ENCODE measurements at regions not wholly inside any gene's neighbourhood (a gene's known extent, or its start where the extent isn't known, plus 50 kb on each side); places are given as distances from the start of the nearest gene placed in this dataset.

- no peaks in the 10 kb centered on the region for H3K79me2 ChIP-seq (ENCODE audit: insufficient read depth, low read depth, low read length)
- H3K27ac ChIP-seq (ENCODE audit: low read depth, low read length, poor library complexity, severe bottlenecking): no peak overlapping the region
- no peak overlapping the region for H3K4me3 ChIP-seq (ENCODE audit: low read depth, low read length, poor library complexity, severe bottlenecking)
- H4K20me1 ChIP-seq (ENCODE audit: insufficient read depth, low read length): no peaks in the 10 kb centered on the region
- ChIA-PET CTCF (ENCODE audit: unreplicated experiment) (no interaction called here), POLR2A (interaction anchor here (0.9 kb wide), 2 partner anchors 11 to 20 kb away, joined by 4 read pairs; no protein-coding TSS in a partner anchor)
- no peaks in the 10 kb centered on the region for H3K4me1 ChIP-seq (ENCODE audit: insufficient read depth, low read length, poor library complexity, severe bottlenecking)
- BruUV-seq (replicated peaks): no TSS peak
- intact Hi-C loops (cut with micrococcal nuclease; ENCODE audit: unreplicated experiment): no loop called here
- DNase-seq (ENCODE audit: low spot score): no peak
- H3K4me2 ChIP-seq (ENCODE audit: low read length): no peak overlapping the region
- TF ChIP-seq CTCF (conservative IDR thresholded peaks at IDR 0.05; ENCODE audit: low read length) (no peak), EZH2phosphoT487 (IDR thresholded peaks at IDR 0.05; ENCODE audit: borderline replicate concordance, low read depth, low read length) (no peak)
- no peaks in the 10 kb centered on the region for H3K9me2 ChIP-seq (ENCODE audit: insufficient read depth, low read length)
- H3K36me3 ChIP-seq (ENCODE audit: insufficient read depth, low read length): no peaks in the 10 kb centered on the region
- H2AFZ ChIP-seq (ENCODE audit: low read length): no peak overlapping the region
- H3K9me3 ChIP-seq (ENCODE audit: low read length): no peaks in the 10 kb centered on the region
Measured at GRCh38 chr11:128388206-128388815, 199.0 kb downstream of the ETS1 start.

DNA sequence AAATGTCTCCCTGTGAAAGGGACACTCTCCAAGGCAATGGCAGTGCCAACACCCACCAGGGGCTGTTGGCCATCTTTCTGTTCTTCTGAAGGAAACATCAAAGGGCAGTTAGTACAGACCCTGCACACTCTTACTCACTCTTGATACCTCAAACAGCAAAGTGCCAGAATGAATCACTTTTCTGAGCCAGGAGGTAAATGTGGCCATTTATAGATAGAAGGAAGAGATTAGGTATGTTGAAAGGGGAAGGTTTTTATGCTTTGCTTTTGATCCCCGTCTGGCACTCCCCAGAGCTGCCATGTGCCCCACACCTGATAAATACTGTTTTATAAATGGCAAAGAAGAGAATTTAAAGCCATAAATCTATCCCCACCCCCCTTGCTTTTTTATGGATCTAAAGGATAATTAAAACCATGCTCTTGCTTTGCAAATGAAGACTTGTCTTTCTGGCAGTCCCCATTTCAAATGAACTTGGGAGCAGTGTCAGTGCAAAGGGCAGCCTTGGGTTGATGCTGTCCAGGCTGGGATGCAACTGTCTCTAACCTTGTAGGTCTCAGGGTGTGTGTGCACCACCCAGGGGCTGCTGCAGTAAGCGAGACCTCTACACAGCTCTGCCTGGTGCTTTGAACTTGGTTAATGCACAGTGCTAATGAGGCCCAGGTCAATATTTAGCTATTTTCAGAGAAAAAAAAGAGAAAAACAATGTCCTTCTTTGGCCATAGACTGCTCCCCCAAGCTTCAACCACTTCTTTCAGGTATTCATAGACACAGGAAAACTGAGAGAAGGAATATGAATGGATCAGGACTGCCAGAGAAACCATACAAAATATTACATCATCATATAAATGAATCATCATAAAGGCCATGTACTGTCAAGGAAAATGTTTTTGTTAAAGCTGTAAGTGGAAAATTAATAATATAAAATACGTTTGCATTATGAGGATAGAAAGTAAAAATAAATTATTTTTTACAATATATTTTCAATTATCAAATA lies 207.5 kb downstream of the ETS1 start:
- Histone ChIP-seq H3K9me2 (ENCODE audit: insufficient read depth, low read length) (no peaks in the 10 kb centered on the region), H3K9me3 (ENCODE audit: low read length) (peaks cover 10% of the 10 kb centered on the region; the same call in 1 of the 2 replicates), H3K4me2 (ENCODE audit: low read length) (no peak overlapping the region), H4K20me1 (ENCODE audit: insufficient read depth, low read length) (no peaks in the 10 kb centered on the region), H3K79me2 (ENCODE audit: insufficient read depth, low read depth, low read length) (no peaks in the 10 kb centered on the region), H3K4me1 (ENCODE audit: insufficient read depth, low read length, poor library complexity, severe bottlenecking) (no peaks in the 10 kb centered on the region), H2AFZ (ENCODE audit: low read length) (no peak overlapping the region), H3K4me3 (ENCODE audit: low read depth, low read length, poor library complexity, severe bottlenecking) (no peak overlapping the region), H3K27ac (ENCODE audit: low read depth, low read length, poor library complexity, severe bottlenecking) (no peak overlapping the region), H3K36me3 (ENCODE audit: insufficient read depth, low read length) (no peaks in the 10 kb centered on the region; the same call in 1 of the 2 replicates)
- DNase-seq (ENCODE audit: low spot score): no peak
- ChIA-PET CTCF (ENCODE audit: unreplicated experiment) (no interaction called here), POLR2A (no interaction called here)
- intact Hi-C loops (cut with micrococcal nuclease; ENCODE audit: unreplicated experiment): no loop called here
- no TSS peak for BruUV-seq (replicated peaks)
- TF ChIP-seq EZH2phosphoT487 (IDR thresholded peaks at IDR 0.05; ENCODE audit: borderline replicate concordance, low read depth, low read length): no peak
- no peak for TF ChIP-seq CTCF (conservative IDR thresholded peaks at IDR 0.05; ENCODE audit: low read length)
